ENCODE measurements at regions not wholly inside any gene's neighbourhood (a gene's known extent, or its start where the extent isn't known, plus 50 kb on each side); places are given as distances from the start of the nearest gene placed in this dataset.

DNA sequence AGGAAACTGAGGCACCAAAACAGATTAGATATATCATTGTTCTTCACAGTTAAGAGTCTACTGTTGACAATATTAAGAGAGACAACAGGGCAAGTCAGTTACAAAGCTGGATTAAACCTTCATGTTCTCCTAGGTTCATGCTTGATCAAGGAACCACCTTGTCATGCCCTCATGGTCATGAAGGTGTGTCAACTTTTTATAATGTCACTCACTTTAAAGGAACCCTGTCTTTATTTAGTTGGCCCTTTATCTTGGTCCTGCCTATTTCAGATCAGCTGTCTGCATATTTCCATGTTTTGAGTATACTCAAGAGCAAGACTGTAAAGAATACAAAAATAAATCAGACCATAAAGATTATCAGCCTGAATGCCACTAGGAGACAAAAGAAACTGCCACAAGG, 140.2 kb upstream of the FAM241A start:
- Histone ChIP-seq H3K27ac (ENCODE audit: control insufficient read depth, insufficient read depth, low read length) (no peak overlapping the region), H3K9me1 (ENCODE audit: control insufficient read depth, extremely low read depth, insufficient read depth, low read length) (no peaks in the 10 kb centered on the region), H3K36me3 (ENCODE audit: control insufficient read depth in 2 of 2, extremely low read depth in 1 of 2, insufficient read depth in 2 of 2, low read length in 2 of 2) (no peaks in the 10 kb centered on the region), H3K4me2 (ENCODE audit: control insufficient read depth, extremely low read depth, insufficient read depth, low read depth, low read length) (no peak overlapping the region), H4K20me1 (ENCODE audit: control insufficient read depth, extremely low read depth, insufficient read depth, low read length) (no peaks in the 10 kb centered on the region), H2AFZ (ENCODE audit: control insufficient read depth, low read length) (no peak overlapping the region), H3K4me1 (ENCODE audit: control insufficient read depth, extremely low read depth, insufficient read depth, low read length) (peaks cover 11% of the 10 kb centered on the region), H3K9ac (ENCODE audit: control insufficient read depth, extremely low read depth, insufficient read depth, low read length) (no peak overlapping the region), H3K9me3 (ENCODE audit: control insufficient read depth, low read depth, low read length) (no peaks in the 10 kb centered on the region), H3K4me3 (ENCODE audit: control insufficient read depth in 2 of 3, extremely low read depth in 1 of 3, insufficient read depth in 2 of 3, low read depth in 1 of 3, low read length in 3 of 3) (no peak overlapping the region), H3K27me3 (ENCODE audit: control insufficient read depth, extremely low read depth, insufficient read depth, low read length) (no peaks in the 10 kb centered on the region), H3K79me2 (ENCODE audit: control insufficient read depth, insufficient read depth, low read length) (no peaks in the 10 kb centered on the region)
- dilution Hi-C loops (cut with MboI; ENCODE audit: extremely low pct_ligation_motif_present, low sequenced_read_pairs): no loop called here
- no peak for TF ChIP-seq EZH2 (IDR thresholded peaks at IDR 0.05; ENCODE audit: low read length)
- TF ChIP-seq, protein P1, sequence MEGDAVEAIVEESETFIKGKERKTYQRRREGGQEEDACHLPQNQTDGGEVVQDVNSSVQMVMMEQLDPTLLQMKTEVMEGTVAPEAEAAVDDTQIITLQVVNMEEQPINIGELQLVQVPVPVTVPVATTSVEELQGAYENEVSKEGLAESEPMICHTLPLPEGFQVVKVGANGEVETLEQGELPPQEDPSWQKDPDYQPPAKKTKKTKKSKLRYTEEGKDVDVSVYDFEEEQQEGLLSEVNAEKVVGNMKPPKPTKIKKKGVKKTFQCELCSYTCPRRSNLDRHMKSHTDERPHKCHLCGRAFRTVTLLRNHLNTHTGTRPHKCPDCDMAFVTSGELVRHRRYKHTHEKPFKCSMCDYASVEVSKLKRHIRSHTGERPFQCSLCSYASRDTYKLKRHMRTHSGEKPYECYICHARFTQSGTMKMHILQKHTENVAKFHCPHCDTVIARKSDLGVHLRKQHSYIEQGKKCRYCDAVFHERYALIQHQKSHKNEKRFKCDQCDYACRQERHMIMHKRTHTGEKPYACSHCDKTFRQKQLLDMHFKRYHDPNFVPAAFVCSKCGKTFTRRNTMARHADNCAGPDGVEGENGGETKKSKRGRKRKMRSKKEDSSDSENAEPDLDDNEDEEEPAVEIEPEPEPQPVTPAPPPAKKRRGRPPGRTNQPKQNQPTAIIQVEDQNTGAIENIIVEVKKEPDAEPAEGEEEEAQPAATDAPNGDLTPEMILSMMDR (optimal IDR thresholded peaks at IDR 0.05 in 1 of 3, IDR thresholded peaks at IDR 0.05 in 1 of 3, conservative IDR thresholded peaks at IDR 0.05 in 1 of 3; ENCODE audit: extremely low read depth in 1 of 3, insufficient read depth in 2 of 3, low read length in 3 of 3): no peak
- DNase-seq (ENCODE audit: low read depth, low spot score) (no peak), FAIRE-seq (no peak)

DNA sequence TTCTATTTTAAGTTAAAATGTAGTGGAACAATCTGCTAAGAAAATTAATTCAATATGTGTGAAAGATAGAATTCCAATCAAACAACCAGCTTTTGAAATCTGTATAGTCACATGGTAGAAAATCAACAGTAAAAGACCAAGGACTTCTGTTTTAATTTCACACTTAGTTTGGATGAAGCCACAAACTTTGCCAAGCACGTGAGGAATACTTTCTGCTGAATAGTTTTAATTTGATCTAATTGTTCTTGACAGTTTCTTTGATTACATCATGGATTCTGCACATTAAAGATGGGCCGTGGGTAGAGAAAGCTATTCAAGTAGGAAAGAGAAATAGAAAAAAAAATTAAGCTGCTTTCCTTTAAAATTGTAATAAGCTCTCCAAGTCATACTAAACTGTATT, 137.9 kb upstream of the FAM241A start:
- H3K9me1 ChIP-seq (ENCODE audit: control insufficient read depth, extremely low read depth, insufficient read depth, low read length): no peaks in the 10 kb centered on the region
- no peak for DNase-seq (ENCODE audit: low read depth, low spot score)
- no peaks in the 10 kb centered on the region for H4K20me1 ChIP-seq (ENCODE audit: control insufficient read depth, extremely low read depth, insufficient read depth, low read length)
- dilution Hi-C loops (cut with MboI; ENCODE audit: extremely low pct_ligation_motif_present, low sequenced_read_pairs): no loop called here
- TF ChIP-seq, protein P1 (optimal IDR thresholded peaks at IDR 0.05 in 1 of 3, IDR thresholded peaks at IDR 0.05 in 1 of 3, conservative IDR thresholded peaks at IDR 0.05 in 1 of 3; ENCODE audit: extremely low read depth in 1 of 3, insufficient read depth in 2 of 3, low read length in 3 of 3): no peak
- TF ChIP-seq EZH2 (IDR thresholded peaks at IDR 0.05; ENCODE audit: low read length): no peak
- FAIRE-seq: no peak
- H3K4me2 ChIP-seq (ENCODE audit: control insufficient read depth, extremely low read depth, insufficient read depth, low read depth, low read length): no peak overlapping the region
- no peaks in the 10 kb centered on the region for H3K79me2 ChIP-seq (ENCODE audit: control insufficient read depth, insufficient read depth, low read length)
- no peak overlapping the region for H3K27ac ChIP-seq (ENCODE audit: control insufficient read depth, insufficient read depth, low read length)
- no peak overlapping the region for H2AFZ ChIP-seq (ENCODE audit: control insufficient read depth, low read length)
- no peak overlapping the region for H3K9ac ChIP-seq (ENCODE audit: control insufficient read depth, extremely low read depth, insufficient read depth, low read length)
- no peaks in the 10 kb centered on the region for H3K36me3 ChIP-seq (ENCODE audit: control insufficient read depth in 2 of 2, extremely low read depth in 1 of 2, insufficient read depth in 2 of 2, low read length in 2 of 2)
- no peaks in the 10 kb centered on the region for H3K27me3 ChIP-seq (ENCODE audit: control insufficient read depth, extremely low read depth, insufficient read depth, low read length)
- H3K4me1 ChIP-seq (ENCODE audit: control insufficient read depth, extremely low read depth, insufficient read depth, low read length): peaks cover 3% of the 10 kb centered on the region
- no peak overlapping the region for H3K4me3 ChIP-seq (ENCODE audit: control insufficient read depth in 2 of 3, extremely low read depth in 1 of 3, insufficient read depth in 2 of 3, low read depth in 1 of 3, low read length in 3 of 3)
- H3K9me3 ChIP-seq (ENCODE audit: control insufficient read depth, low read depth, low read length): no peaks in the 10 kb centered on the region

Data from keratinocyte (primary cell).